ENCODE measurements at regions not wholly inside any gene's neighbourhood (a gene's known extent, or its start where the extent isn't known, plus 50 kb on each side); places are given as distances from the start of the nearest gene placed in this dataset.

DNA sequence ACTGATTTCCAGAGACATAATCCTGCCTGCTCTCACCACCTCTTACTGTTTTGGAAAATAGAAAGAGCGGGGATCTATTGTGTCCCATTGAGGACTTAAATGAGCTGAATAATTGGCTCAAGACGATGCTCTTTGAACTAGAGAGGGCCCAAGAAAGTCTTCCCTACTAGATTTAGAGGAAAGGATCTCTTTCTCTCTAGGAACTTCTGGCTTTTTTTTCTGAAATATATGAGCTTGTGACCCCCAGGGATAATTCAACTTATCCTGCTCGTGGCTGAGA lies 461.4 kb upstream of the KIRREL3 start:
- Histone ChIP-seq H3K27me3 (ENCODE audit: control insufficient read depth in 1 of 2, insufficient read depth in 2 of 2, low read length in 2 of 2) (no peaks in the 10 kb centered on the region), H3K9me3 (ENCODE audit: control insufficient read depth in 2 of 2, insufficient read depth in 1 of 2, low read depth in 1 of 2, low read length in 1 of 2) (no peaks in the 10 kb centered on the region), H3K4me3 (ENCODE audit: low read depth in 1 of 2, low read length in 2 of 2) (no peak overlapping the region), H3K36me3 (ENCODE audit: control insufficient read depth in 2 of 2, insufficient read depth in 2 of 2, low read length in 1 of 2) (no peaks in the 10 kb centered on the region), H3K27ac (ENCODE audit: low read depth in 2 of 2, low read length in 1 of 2) (no peak overlapping the region), H3K4me1 (ENCODE audit: control insufficient read depth in 2 of 2, insufficient read depth in 2 of 2, low read length in 1 of 2) (no peaks in the 10 kb centered on the region)
- whole genome bisulfite sequencing, 2 donors, result 73 to 75% methylated on average over 3 of the region's 3 CpGs

DNA sequence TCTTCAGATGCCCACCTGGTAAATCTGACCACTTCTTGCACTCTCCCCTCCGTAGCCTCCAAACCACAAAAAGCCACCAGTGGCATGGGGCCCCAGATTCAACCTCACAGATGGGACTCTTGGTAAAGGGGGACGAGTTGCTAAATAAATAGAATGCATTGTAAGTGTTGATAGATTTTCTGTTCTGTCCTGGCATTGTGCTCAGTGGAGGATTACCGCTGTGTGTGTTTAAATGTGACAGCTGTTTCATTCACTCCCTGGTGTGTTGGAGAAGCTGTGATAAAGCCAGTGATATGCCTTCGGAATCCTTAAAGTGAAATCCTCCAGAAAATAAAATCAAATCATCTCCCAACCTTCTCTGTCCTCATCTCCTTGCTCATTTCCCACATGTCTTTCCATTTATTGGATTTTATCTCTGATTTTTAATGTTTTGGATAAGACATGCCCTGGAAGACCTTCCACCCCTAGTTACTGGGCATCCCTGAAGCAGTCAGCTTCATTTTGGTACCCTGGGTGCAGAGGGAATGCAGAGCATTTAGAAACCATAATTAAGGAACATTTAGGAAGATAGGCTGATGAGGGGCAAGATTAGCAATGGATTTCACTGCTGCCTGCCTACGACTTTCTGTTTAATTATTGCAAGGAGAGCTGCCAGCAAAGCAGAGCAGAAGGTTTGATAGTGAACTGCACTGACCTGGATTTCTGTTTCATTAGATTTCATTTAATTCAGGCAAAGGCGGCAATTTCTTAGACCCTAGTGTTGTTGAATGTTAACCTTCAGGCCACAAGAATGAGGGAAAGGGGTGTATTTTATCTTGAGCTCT lies 460.9 kb upstream of the KIRREL3 start:
- Histone ChIP-seq H3K27ac (ENCODE audit: low read depth in 2 of 2, low read length in 1 of 2) (no peak overlapping the region), H3K4me1 (ENCODE audit: control insufficient read depth in 2 of 2, insufficient read depth in 2 of 2, low read length in 1 of 2) (no peaks in the 10 kb centered on the region), H3K9me3 (ENCODE audit: control insufficient read depth in 2 of 2, insufficient read depth in 1 of 2, low read depth in 1 of 2, low read length in 1 of 2) (no peaks in the 10 kb centered on the region), H3K4me3 (ENCODE audit: low read depth in 1 of 2, low read length in 2 of 2) (no peak overlapping the region), H3K27me3 (ENCODE audit: control insufficient read depth in 1 of 2, insufficient read depth in 2 of 2, low read length in 2 of 2) (no peaks in the 10 kb centered on the region), H3K36me3 (ENCODE audit: control insufficient read depth in 2 of 2, insufficient read depth in 2 of 2, low read length in 1 of 2) (no peaks in the 10 kb centered on the region)
- WGBS, 2 donors, result 54 to 57% methylated on average over 6 of the region's 6 CpGs

DNA sequence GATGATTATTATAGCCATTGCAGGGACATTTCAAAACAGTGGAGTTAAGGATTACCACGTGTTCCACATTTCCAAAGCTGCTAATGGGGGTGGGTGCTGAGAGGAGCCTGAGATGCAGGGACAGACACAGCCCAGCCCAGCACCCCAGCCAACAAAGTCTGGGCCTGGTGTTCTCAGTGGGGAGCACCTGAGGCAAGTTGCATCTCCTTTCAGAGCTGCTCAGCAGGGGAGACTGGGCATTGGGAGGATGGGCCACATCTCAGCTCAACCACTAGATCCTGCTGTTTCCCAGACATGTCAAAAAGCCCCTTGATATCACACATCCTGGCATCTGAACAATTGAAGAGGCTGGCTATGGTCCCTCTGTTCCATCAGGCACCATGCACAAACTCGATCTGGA lies 458.0 kb upstream of the KIRREL3 start:
- Histone ChIP-seq H3K36me3 (ENCODE audit: control insufficient read depth in 2 of 2, insufficient read depth in 2 of 2, low read length in 1 of 2) (no peaks in the 10 kb centered on the region), H3K27ac (ENCODE audit: low read depth in 2 of 2, low read length in 1 of 2) (no peak overlapping the region), H3K4me1 (ENCODE audit: control insufficient read depth in 2 of 2, insufficient read depth in 2 of 2, low read length in 1 of 2) (no peaks in the 10 kb centered on the region), H3K27me3 (ENCODE audit: control insufficient read depth in 1 of 2, insufficient read depth in 2 of 2, low read length in 2 of 2) (no peaks in the 10 kb centered on the region), H3K4me3 (ENCODE audit: low read depth in 1 of 2, low read length in 2 of 2) (no peak overlapping the region), H3K9me3 (ENCODE audit: control insufficient read depth in 2 of 2, insufficient read depth in 1 of 2, low read depth in 1 of 2, low read length in 1 of 2) (no peaks in the 10 kb centered on the region)
- 30 to 36% methylated on average over 2 of the region's 2 CpGs for WGBS, 2 donors

DNA sequence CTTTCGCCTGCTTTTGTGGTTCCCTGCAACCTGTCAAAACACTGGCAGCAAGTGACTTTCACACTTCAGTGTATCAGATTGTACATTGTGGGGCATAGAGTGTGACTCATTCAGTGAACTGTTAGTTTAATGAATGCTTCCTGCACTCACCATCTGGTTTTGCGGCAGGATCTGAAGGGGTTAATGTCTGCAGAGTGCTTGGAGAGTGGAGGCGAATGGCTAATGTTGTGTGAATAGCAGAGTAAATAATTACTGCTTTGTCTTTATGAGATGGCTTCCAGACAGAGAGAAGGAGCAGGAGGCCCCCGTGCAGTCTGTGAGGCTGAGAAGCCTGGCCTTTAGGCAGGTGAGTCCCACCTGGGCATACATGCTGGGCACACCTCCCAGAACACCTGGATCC lies 454.3 kb upstream of the KIRREL3 start:
- WGBS, 2 donors, result 46 to 47% methylated on average over 4 of the region's 4 CpGs
- Histone ChIP-seq H3K27me3 (ENCODE audit: control insufficient read depth in 1 of 2, insufficient read depth in 2 of 2, low read length in 2 of 2) (no peaks in the 10 kb centered on the region), H3K4me3 (ENCODE audit: low read depth in 1 of 2, low read length in 2 of 2) (no peak overlapping the region), H3K9me3 (ENCODE audit: control insufficient read depth in 2 of 2, insufficient read depth in 1 of 2, low read depth in 1 of 2, low read length in 1 of 2) (no peaks in the 10 kb centered on the region), H3K36me3 (ENCODE audit: control insufficient read depth in 2 of 2, insufficient read depth in 2 of 2, low read length in 1 of 2) (no peaks in the 10 kb centered on the region), H3K27ac (ENCODE audit: low read depth in 2 of 2, low read length in 1 of 2) (no peak overlapping the region), H3K4me1 (ENCODE audit: control insufficient read depth in 2 of 2, insufficient read depth in 2 of 2, low read length in 1 of 2) (no peaks in the 10 kb centered on the region)

DNA sequence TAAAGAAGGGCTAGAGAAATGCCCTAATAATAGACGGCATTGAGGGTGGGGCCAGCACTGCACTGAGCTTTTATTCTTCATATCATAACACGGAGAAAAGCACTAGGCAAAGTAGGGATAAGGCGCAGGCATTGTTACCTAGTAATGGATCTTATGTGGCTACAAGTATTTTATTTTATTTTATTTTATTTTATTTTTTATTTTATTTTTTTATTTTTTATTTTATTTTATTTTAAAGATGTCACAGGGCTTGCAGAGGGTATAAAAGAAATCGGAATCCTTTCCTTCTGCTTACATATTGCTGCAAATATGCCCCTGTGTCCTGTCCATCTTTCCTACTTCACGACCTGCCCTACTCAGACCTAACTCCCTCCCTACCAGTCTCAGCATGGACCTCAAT lies 452.0 kb upstream of the KIRREL3 start:
- Histone ChIP-seq H3K9me3 (ENCODE audit: control insufficient read depth in 2 of 2, insufficient read depth in 1 of 2, low read depth in 1 of 2, low read length in 1 of 2) (no peaks in the 10 kb centered on the region), H3K27me3 (ENCODE audit: control insufficient read depth in 1 of 2, insufficient read depth in 2 of 2, low read length in 2 of 2) (no peaks in the 10 kb centered on the region), H3K36me3 (ENCODE audit: control insufficient read depth in 2 of 2, insufficient read depth in 2 of 2, low read length in 1 of 2) (no peaks in the 10 kb centered on the region), H3K4me3 (ENCODE audit: low read depth in 1 of 2, low read length in 2 of 2) (no peak overlapping the region), H3K4me1 (ENCODE audit: control insufficient read depth in 2 of 2, insufficient read depth in 2 of 2, low read length in 1 of 2) (no peaks in the 10 kb centered on the region), H3K27ac (ENCODE audit: low read depth in 2 of 2, low read length in 1 of 2) (no peak overlapping the region)
- 74 to 83% methylated on average over 5 of the region's 5 CpGs for WGBS, 2 donors

DNA sequence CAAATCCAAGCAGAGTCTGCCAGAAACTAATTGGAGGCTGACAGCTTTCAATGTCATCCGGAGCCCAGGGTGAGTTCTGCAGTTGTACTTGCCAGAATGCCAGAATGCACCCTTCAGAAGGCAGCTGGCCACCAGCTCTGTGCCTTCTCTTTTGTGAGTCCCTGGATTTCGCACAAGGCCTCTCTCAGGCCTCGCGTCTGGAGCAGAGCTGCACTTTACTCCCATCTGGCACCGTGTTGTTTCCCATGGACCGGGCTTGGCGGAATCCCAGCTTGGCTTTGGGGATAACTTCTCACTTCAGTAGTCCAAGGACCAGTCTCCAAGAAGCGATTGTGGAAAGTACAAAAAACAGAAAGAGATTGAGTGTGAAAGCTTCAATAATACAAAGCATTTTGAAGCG lies 451.3 kb upstream of the KIRREL3 start:
- Histone ChIP-seq H3K27ac (ENCODE audit: low read depth in 2 of 2, low read length in 1 of 2) (no peak overlapping the region), H3K27me3 (ENCODE audit: control insufficient read depth in 1 of 2, insufficient read depth in 2 of 2, low read length in 2 of 2) (no peaks in the 10 kb centered on the region), H3K36me3 (ENCODE audit: control insufficient read depth in 2 of 2, insufficient read depth in 2 of 2, low read length in 1 of 2) (no peaks in the 10 kb centered on the region), H3K9me3 (ENCODE audit: control insufficient read depth in 2 of 2, insufficient read depth in 1 of 2, low read depth in 1 of 2, low read length in 1 of 2) (no peaks in the 10 kb centered on the region), H3K4me1 (ENCODE audit: control insufficient read depth in 2 of 2, insufficient read depth in 2 of 2, low read length in 1 of 2) (no peaks in the 10 kb centered on the region), H3K4me3 (ENCODE audit: low read depth in 1 of 2, low read length in 2 of 2) (no peak overlapping the region)
- 70 to 73% methylated on average over 9 of the region's 9 CpGs for WGBS, 2 donors

DNA sequence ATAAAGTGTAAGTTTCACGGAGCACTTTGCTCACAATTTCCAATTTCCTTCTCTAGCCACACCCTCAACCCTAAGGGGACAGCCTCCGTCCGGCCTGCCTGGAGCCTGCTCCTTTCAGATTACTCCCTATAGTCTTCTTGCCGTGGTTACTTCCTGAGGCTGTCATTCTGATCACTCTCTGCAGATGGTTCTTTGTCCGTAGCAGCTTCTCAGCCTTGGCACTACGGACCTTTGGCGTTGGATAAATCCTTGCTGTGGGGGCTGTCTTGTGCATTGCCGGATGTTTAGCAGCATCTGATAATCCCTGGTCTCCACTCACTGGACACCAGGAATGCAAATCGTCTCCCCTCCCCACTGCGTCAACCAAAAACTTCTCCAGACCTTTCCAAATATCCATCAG lies 447.5 kb upstream of the KIRREL3 start:
- no peaks in the 10 kb centered on the region for H3K27me3 ChIP-seq (ENCODE audit: control insufficient read depth in 1 of 2, insufficient read depth in 2 of 2, low read length in 2 of 2)
- no peaks in the 10 kb centered on the region for H3K4me1 ChIP-seq (ENCODE audit: control insufficient read depth in 2 of 2, insufficient read depth in 2 of 2, low read length in 1 of 2)
- no peak overlapping the region for H3K27ac ChIP-seq (ENCODE audit: low read depth in 2 of 2, low read length in 1 of 2)
- peaks cover 0 to 2% of the 10 kb centered on the region in 2 donors for H3K9me3 ChIP-seq (ENCODE audit: control insufficient read depth in 2 of 2, insufficient read depth in 1 of 2, low read depth in 1 of 2, low read length in 1 of 2)
- H3K36me3 ChIP-seq (ENCODE audit: control insufficient read depth in 2 of 2, insufficient read depth in 2 of 2, low read length in 1 of 2), result no peaks in the 10 kb centered on the region
- H3K4me3 ChIP-seq (ENCODE audit: low read depth in 1 of 2, low read length in 2 of 2), result no peak overlapping the region
- 77 to 80% methylated on average over 10 of the region's 10 CpGs for WGBS, 2 donors

DNA sequence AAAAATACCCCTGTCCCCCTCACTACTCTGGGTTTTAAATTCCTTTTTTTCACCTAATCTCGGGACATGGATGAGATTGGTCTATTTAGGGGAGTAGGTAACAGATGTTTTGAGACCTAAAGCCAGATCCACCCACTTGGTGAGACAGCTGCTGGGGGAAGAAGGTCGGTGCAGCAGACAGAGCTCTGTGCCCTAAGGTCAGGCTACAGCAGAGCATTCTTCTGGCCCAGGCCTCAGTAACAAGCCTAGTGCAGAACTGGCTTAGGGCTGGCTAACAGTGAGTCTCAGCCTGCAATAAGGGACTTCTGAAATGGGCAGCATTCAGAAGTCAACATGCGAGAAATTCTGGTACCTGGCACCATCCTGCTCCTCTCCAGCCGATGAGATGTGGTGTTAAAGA lies 444.9 kb upstream of the KIRREL3 start:
- H3K9me3 ChIP-seq (ENCODE audit: control insufficient read depth in 2 of 2, insufficient read depth in 1 of 2, low read depth in 1 of 2, low read length in 1 of 2), result peaks cover 0 to 2% of the 10 kb centered on the region in 2 donors
- H3K4me1 ChIP-seq (ENCODE audit: control insufficient read depth in 2 of 2, insufficient read depth in 2 of 2, low read length in 1 of 2), result no peaks in the 10 kb centered on the region
- H3K27me3 ChIP-seq (ENCODE audit: control insufficient read depth in 1 of 2, insufficient read depth in 2 of 2, low read length in 2 of 2), result no peaks in the 10 kb centered on the region
- WGBS, 2 donors, result 60 to 67% methylated on average over 4 of the region's 4 CpGs
- H3K27ac ChIP-seq (ENCODE audit: low read depth in 2 of 2, low read length in 1 of 2), result no peak overlapping the region
- H3K4me3 ChIP-seq (ENCODE audit: low read depth in 1 of 2, low read length in 2 of 2), result no peak overlapping the region
- H3K36me3 ChIP-seq (ENCODE audit: control insufficient read depth in 2 of 2, insufficient read depth in 2 of 2, low read length in 1 of 2), result no peaks in the 10 kb centered on the region

DNA sequence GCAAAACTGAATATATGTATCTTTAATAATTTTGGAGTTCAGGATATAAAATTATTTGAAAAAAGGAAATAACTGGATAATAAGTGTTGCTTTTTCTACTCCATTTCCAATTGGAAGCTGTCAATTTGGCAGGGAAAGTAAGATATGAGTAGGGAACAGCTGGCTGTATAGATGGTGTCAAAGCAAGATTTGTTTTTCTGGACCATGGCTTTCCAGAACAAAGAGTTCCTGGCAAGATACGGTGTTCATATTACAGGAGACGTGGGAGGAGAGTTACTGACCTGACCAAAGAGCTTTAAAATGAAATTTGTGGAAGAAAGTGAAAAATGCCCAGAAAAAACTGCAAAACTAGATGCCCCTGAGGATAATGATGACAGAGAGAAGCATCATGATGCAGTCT lies 442.7 kb upstream of the KIRREL3 start:
- Histone ChIP-seq H3K9me3 (ENCODE audit: control insufficient read depth in 2 of 2, insufficient read depth in 1 of 2, low read depth in 1 of 2, low read length in 1 of 2) (peaks cover 0 to 2% of the 10 kb centered on the region in 2 donors), H3K27ac (ENCODE audit: low read depth in 2 of 2, low read length in 1 of 2) (no peak overlapping the region), H3K27me3 (ENCODE audit: control insufficient read depth in 1 of 2, insufficient read depth in 2 of 2, low read length in 2 of 2) (no peaks in the 10 kb centered on the region), H3K4me1 (ENCODE audit: control insufficient read depth in 2 of 2, insufficient read depth in 2 of 2, low read length in 1 of 2) (no peaks in the 10 kb centered on the region), H3K36me3 (ENCODE audit: control insufficient read depth in 2 of 2, insufficient read depth in 2 of 2, low read length in 1 of 2) (no peaks in the 10 kb centered on the region), H3K4me3 (ENCODE audit: low read depth in 1 of 2, low read length in 2 of 2) (no peak overlapping the region)
- 51 to 56% methylated on average over 2 of the region's 2 CpGs for WGBS, 2 donors

DNA sequence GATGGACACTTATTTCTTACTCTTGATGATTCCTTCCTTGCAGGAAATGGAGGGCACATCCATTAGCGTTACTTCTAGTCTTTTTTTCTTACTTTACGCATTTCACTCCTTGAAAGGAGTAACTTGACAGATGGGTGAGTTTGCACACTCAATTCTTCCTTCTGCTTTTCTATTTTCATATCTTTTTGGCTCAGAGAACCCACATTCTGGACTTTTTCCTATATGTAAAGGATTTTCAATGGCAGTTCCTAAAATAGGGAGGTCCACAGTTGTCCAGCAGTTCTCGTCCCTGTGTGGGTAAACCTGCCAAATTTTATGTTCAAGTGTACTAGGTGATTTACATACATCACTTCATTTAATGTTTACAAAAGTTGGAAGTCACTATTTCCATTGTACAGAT lies 440.0 kb upstream of the KIRREL3 start:
- WGBS, 2 donors, result 64 to 67% methylated on average over 3 of the region's 3 CpGs
- H3K4me1 ChIP-seq (ENCODE audit: control insufficient read depth in 2 of 2, insufficient read depth in 2 of 2, low read length in 1 of 2), result no peaks in the 10 kb centered on the region
- H3K27me3 ChIP-seq (ENCODE audit: control insufficient read depth in 1 of 2, insufficient read depth in 2 of 2, low read length in 2 of 2), result no peaks in the 10 kb centered on the region
- no peak overlapping the region for H3K27ac ChIP-seq (ENCODE audit: low read depth in 2 of 2, low read length in 1 of 2)
- peaks cover 0 to 2% of the 10 kb centered on the region in 2 donors for H3K9me3 ChIP-seq (ENCODE audit: control insufficient read depth in 2 of 2, insufficient read depth in 1 of 2, low read depth in 1 of 2, low read length in 1 of 2)
- no peak overlapping the region for H3K4me3 ChIP-seq (ENCODE audit: low read depth in 1 of 2, low read length in 2 of 2)
- no peaks in the 10 kb centered on the region for H3K36me3 ChIP-seq (ENCODE audit: control insufficient read depth in 2 of 2, insufficient read depth in 2 of 2, low read length in 1 of 2)

Data from esophagus (tissue), 2 donors.